Breast epithelium (tissue), 4 donors: ENCODE measurements at regions not wholly inside any gene's neighbourhood (a gene's known extent, or its start where the extent isn't known, plus 50 kb on each side); places are given as distances from the start of the nearest gene placed in this dataset.
"Not testable (repeated sequence)": the region's sequence is repeated elsewhere in the genome, so short reads cannot be mapped to it uniquely, and the experiment has no call there.

ENCODE experiments used
- DNase-seq, 2 donors: peaks; one replicate each; pipeline ENCODE4 v3.0.0-alpha.2; 2019; ENCODE audit warnings: low spot score in 2 of 2
- H3K27ac ChIP-seq, 2 donors: fragments of 200-600 bp; sonication (generic) in 1 of 2; one replicate each; pipeline ENCODE4 v1.5.1; 2016 to 2019; ENCODE audit warnings: mild to moderate bottlenecking in 1 of 2
- H3K27me3 ChIP-seq, 2 donors: fragments of 200-600 bp; sonication (generic) in 1 of 2; one replicate each; pipeline versions ENCODE4 v1.5.1 to v1.6.0; 2017 to 2019; ENCODE audit warnings: control low read depth in 1 of 2, mild to moderate bottlenecking in 1 of 2
- H3K36me3 ChIP-seq: fragments of 200-600 bp; one replicate; pipeline ENCODE4 v1.5.1; 2019
- H3K4me1 ChIP-seq, 2 donors: fragments of 200-600 bp; sonication (generic); one replicate each; pipeline ENCODE4 v1.5.1; 2016 to 2019; ENCODE audit warnings: control low read depth in 1 of 2
- H3K4me3 ChIP-seq, 3 donors: fragments of 200-600 bp; sonication (generic); 1 replicate in 2 of 3; 2 replicates in 1 of 3; pipeline ENCODE4 v1.5.1; 2016 to 2019; ENCODE audit warnings: mild to moderate bottlenecking in 3 of 3, moderate library complexity in 2 of 3
- H3K9me3 ChIP-seq, 2 donors: fragments of 200-600 bp; sonication (generic) in 1 of 2; one replicate each; pipeline ENCODE4 v1.5.1; 2016 to 2019; ENCODE audit warnings: control low read depth in 1 of 2
- CTCF ChIP-seq, 3 donors: fragments of 450-650 bp; IDR thresholded peaks; one replicate each; pipeline ENCODE4 v1.5.1; 2016 to 2017; ENCODE audit warnings: antibody characterized with exemption in 3 of 3, mild to moderate bottlenecking in 3 of 3, moderate library complexity in 3 of 3
- POLR2A ChIP-seq: fragments of 450-650 bp; IDR thresholded peaks from one replicate; pipeline ENCODE4 v1.6.1; 2016; ENCODE audit warnings: antibody characterized with exemption, mild to moderate bottlenecking, moderate library complexity
- POLR2AphosphoS5 ChIP-seq, 3 donors: sonication (generic); formaldehyde crosslinking; IDR thresholded peaks; one replicate each; pipeline ENCODE4 v1.6.1; 2017; ENCODE audit warnings: antibody characterized with exemption in 3 of 3
- intact Hi-C: fragments of 100-400 bp; cut with DNase I; formaldehyde crosslinking; loops from one replicate; pipeline ENCODE4 v1.15.1; 2023; ENCODE audit warnings: low total_unique reads

- TF ChIP-seq POLR2AphosphoS5 (IDR thresholded peaks at IDR 0.05) (no peak), CTCF (IDR thresholded peaks at IDR 0.05) (no peak), POLR2A (no peak)
- H3K27me3 ChIP-seq, result no peaks in the 10 kb centered on the region
- no peak overlapping the region for H3K27ac ChIP-seq
- H3K4me3 ChIP-seq, result no peak overlapping the region
- DNase-seq, result no peak
- no peaks in the 10 kb centered on the region for H3K4me1 ChIP-seq
- H3K9me3 ChIP-seq, result no peaks in the 10 kb centered on the region
- H3K36me3 ChIP-seq, result no peaks in the 10 kb centered on the region
- intact Hi-C loops, result no loop called here
Measured at GRCh38 chr9:84076384-84076783, 95.8 kb downstream of the RMI1 start.

DNA sequence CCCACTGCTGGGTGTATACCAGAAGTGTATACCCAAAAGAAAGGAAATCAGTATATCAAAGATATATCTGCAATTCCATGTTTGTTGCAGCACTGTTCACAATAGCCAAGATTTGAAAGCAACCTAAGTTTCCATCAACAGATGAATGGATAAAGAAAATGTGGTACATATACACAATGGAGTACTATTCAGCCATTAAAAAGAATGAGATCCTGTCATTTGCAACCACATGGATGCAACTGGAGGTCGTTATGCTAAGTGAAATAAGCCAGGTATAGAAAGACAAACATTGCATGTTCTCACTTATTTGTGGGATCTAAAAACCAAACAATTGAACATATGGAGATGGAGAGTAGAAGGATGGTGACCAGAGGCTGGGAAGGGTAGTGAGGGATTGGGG lies 97.2 kb downstream of the RMI1 start:
- intact Hi-C loops, DNase-seq, H3K4me3 ChIP-seq, H3K9me3 ChIP-seq, H3K4me1 ChIP-seq, H3K27ac ChIP-seq, H3K27me3 ChIP-seq, H3K36me3 ChIP-seq: not testable (repeated sequence)

DNA sequence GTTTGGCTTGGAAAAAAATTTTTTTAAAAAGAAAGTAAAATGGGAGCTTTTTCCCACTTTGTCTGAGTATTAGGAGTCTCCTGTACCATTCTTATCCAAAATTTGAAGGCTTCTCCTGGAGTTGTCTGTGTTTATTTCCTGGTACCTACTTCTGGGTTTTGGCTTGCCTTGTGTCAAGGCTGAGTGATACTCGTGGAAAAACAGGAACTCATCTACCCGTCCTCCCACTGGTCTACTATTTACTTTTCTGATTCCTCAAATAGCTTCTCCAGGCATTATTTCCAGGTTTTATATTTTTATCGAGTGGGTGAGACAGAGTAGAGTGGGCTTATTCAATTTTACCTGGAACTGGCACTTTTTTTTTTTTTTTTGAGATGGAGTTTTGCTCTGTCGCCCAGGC lies 99.4 kb downstream of the RMI1 start:
- H3K4me3 ChIP-seq, result no peak overlapping the region
- no peaks in the 10 kb centered on the region for H3K36me3 ChIP-seq
- no peaks in the 10 kb centered on the region for H3K4me1 ChIP-seq
- H3K9me3 ChIP-seq, result no peaks in the 10 kb centered on the region
- H3K27ac ChIP-seq, result no peak overlapping the region
- intact Hi-C loops, result no loop called here
- no peak for TF ChIP-seq CTCF (IDR thresholded peaks at IDR 0.05)
- TF ChIP-seq POLR2A, result no peak
- no peak for TF ChIP-seq POLR2AphosphoS5 (IDR thresholded peaks at IDR 0.05)
- no peaks in the 10 kb centered on the region for H3K27me3 ChIP-seq
- DNase-seq, result no peak

GRCh38 chr9:84101964-84102632 lies 121.5 kb downstream of the RMI1 start:
- intact Hi-C loops, result no loop called here
- TF ChIP-seq POLR2AphosphoS5 (IDR thresholded peaks at IDR 0.05), result no peak
- no peak for TF ChIP-seq POLR2A
- no peak for TF ChIP-seq CTCF (IDR thresholded peaks at IDR 0.05)
- H3K4me3 ChIP-seq, result peak overlapping the region in 1 of 3 donors; percentile 30

GRCh38 chr9:84103651-84104377 lies 123.2 kb downstream of the RMI1 start:
- intact Hi-C loops, result no loop called here
- Histone ChIP-seq H3K27ac (no peak overlapping the region), H3K4me3 (no peak overlapping the region), H3K36me3 (no peaks in the 10 kb centered on the region), H3K4me1 (no peaks in the 10 kb centered on the region), H3K27me3 (peaks cover 0 to 12% of the 10 kb centered on the region in 2 donors), H3K9me3 (no peaks in the 10 kb centered on the region)
- DNase-seq, result no peak
- TF ChIP-seq CTCF (IDR thresholded peaks at IDR 0.05), result no peak
- TF ChIP-seq POLR2AphosphoS5 (IDR thresholded peaks at IDR 0.05), result no peak
- TF ChIP-seq POLR2A, result no peak

More at GRCh38 chr9:84101964-84102632, 121.5 kb downstream of the RMI1 start:
- no peaks in the 10 kb centered on the region for H3K36me3 ChIP-seq
- H3K27me3 ChIP-seq, result peaks cover 0 to 12% of the 10 kb centered on the region in 2 donors
- H3K4me1 ChIP-seq, result no peaks in the 10 kb centered on the region
- DNase-seq, result no peak
- H3K9me3 ChIP-seq, result no peaks in the 10 kb centered on the region
- no peak overlapping the region for H3K27ac ChIP-seq
